Gastroesophageal sphincter (tissue), 4 donors: ENCODE measurements at regions not wholly inside any gene's neighbourhood (a gene's known extent, or its start where the extent isn't known, plus 50 kb on each side); places are given as distances from the start of the nearest gene placed in this dataset.

Experiments
- ATAC-seq: fragments of 150-250 bp; one replicate; pipeline ENCODE4 v1.9.1; 2016; ENCODE audit warnings: mild to moderate bottlenecking, moderate library complexity
- H3K27ac ChIP-seq, 4 donors: fragments of 200-600 bp; sonication (generic) in 3 of 4; 1 replicate in 3 of 4; 2 replicates in 1 of 4; pipeline ENCODE4 v1.5.1; 2016 to 2019
- H3K27me3 ChIP-seq: fragments of 200-600 bp; sonication (generic); one replicate; pipeline ENCODE4 v1.5.1; 2019
- H3K36me3 ChIP-seq, 2 donors: fragments of 200-600 bp; sonication (generic); one replicate each; pipeline ENCODE4 v1.5.1; 2019; ENCODE audit warnings: control low read depth in 1 of 2
- H3K4me1 ChIP-seq, 3 donors: fragments of 200-600 bp; sonication (generic); 1 replicate in 2 of 3; 2 replicates in 1 of 3; pipeline ENCODE4 v1.5.1; 2016 to 2019; ENCODE audit warnings: control low read depth in 2 of 3
- H3K4me3 ChIP-seq, 2 donors: fragments of 200-600 bp; sonication (generic); one replicate each; pipeline ENCODE4 v1.5.1; 2019; ENCODE audit warnings: mild to moderate bottlenecking in 1 of 2, moderate library complexity in 1 of 2
- H3K9me3 ChIP-seq, 3 donors: fragments of 200-600 bp; sonication (generic); one replicate each; pipeline ENCODE4 v1.5.1; 2017 to 2019; ENCODE audit warnings: control low read depth in 2 of 3
- CTCF ChIP-seq, 4 experiments: fragments of 200-600 bp in 2 of 4; fragments of 450-650 bp in 2 of 4; sonication (generic) in 1 of 4; IDR thresholded peaks; one replicate each; pipeline ENCODE4 v1.5.1; 2017 to 2019; ENCODE audit warnings: antibody characterized with exemption in 4 of 4, mild to moderate bottlenecking in 2 of 4, moderate library complexity in 2 of 4
- EP300 ChIP-seq: sonication (generic); formaldehyde crosslinking; IDR thresholded peaks from one replicate; pipeline ENCODE4 v1.6.1; 2017; ENCODE audit warnings: antibody characterized with exemption, mild to moderate bottlenecking
- POLR2A ChIP-seq, 2 donors: fragments of 450-650 bp; IDR thresholded peaks; one replicate each; pipeline ENCODE4 v1.6.1; 2017; ENCODE audit warnings: antibody characterized with exemption in 2 of 2, mild to moderate bottlenecking in 2 of 2, moderate library complexity in 1 of 2
- POLR2AphosphoS5 ChIP-seq: sonication (generic); formaldehyde crosslinking; IDR thresholded peaks from one replicate; pipeline ENCODE4 v1.6.1; 2017; ENCODE audit warnings: antibody characterized with exemption
- WGBS, 2 donors: methylation state at CpG; one replicate each; pipeline ENCODE4 v1.1.5; 2018; ENCODE audit warnings: low coverage in 1 of 2; 5-methylcytosine and 5-hydroxymethylcytosine counted together

- 97% methylated on average over 7 of the region's 16 CpGs; no CpG with 5 or more reads in 1 of the 2 donors for WGBS, 2 donors
- TF ChIP-seq CTCF (IDR thresholded peaks at IDR 0.05) (no peak), POLR2AphosphoS5 (no peak), EP300 (no peak), POLR2A (IDR thresholded peaks at IDR 0.05) (no peak)
- Histone ChIP-seq H3K4me1 (peaks cover 0 to 35% (median 0%) of the 10 kb centered on the region in 3 donors), H3K4me3 (no peak overlapping the region), H3K9me3 (no peaks in the 10 kb centered on the region), H3K27me3 (no peaks in the 10 kb centered on the region), H3K36me3 (no peaks in the 10 kb centered on the region), H3K27ac (no peak overlapping the region)
- no peak for ATAC-seq
Measured at GRCh38 chr6:168380956-168381605, 59.9 kb upstream of the SMOC2 start.

- Histone ChIP-seq H3K4me1 (peaks cover 0 to 33% (median 0%) of the 10 kb centered on the region in 3 donors), H3K27me3 (no peaks in the 10 kb centered on the region), H3K27ac (no peak overlapping the region), H3K9me3 (no peaks in the 10 kb centered on the region), H3K36me3 (no peaks in the 10 kb centered on the region), H3K4me3 (no peak overlapping the region)
- WGBS, 2 donors = 76 to 88% methylated on average over 7 to 11 of the region's 24 CpGs
- no peak for ATAC-seq
- TF ChIP-seq POLR2A (IDR thresholded peaks at IDR 0.05) = no peak
- no peak for TF ChIP-seq CTCF (IDR thresholded peaks at IDR 0.05)
- no peak for TF ChIP-seq POLR2AphosphoS5
- no peak for TF ChIP-seq EP300
Measured at GRCh38 chr6:168381726-168382458, 59.1 kb upstream of the SMOC2 start.

- no peak for TF ChIP-seq POLR2AphosphoS5
- no peak for TF ChIP-seq CTCF (IDR thresholded peaks at IDR 0.05)
- TF ChIP-seq POLR2A (IDR thresholded peaks at IDR 0.05) = no peak
- no peak for TF ChIP-seq EP300
- no peaks in the 10 kb centered on the region for H3K36me3 ChIP-seq
- H3K4me3 ChIP-seq = no peak overlapping the region
- H3K4me1 ChIP-seq = peaks cover 0 to 21% (median 0%) of the 10 kb centered on the region in 3 donors
- H3K27ac ChIP-seq = no peak overlapping the region
- H3K9me3 ChIP-seq = no peaks in the 10 kb centered on the region
- ATAC-seq = no peak
- H3K27me3 ChIP-seq = no peaks in the 10 kb centered on the region
- WGBS, 2 donors = 70 to 78% methylated on average over 22 to 33 of the region's 46 CpGs
Measured at GRCh38 chr6:168383062-168383854, 57.7 kb upstream of the SMOC2 start.

GRCh38 chr6:168384045-168385036 lies 56.6 kb upstream of the SMOC2 start:
- WGBS, 2 donors = 72 to 79% methylated on average over 9 to 16 of the region's 31 CpGs
- H3K27me3 ChIP-seq = no peaks in the 10 kb centered on the region
- peak overlapping the region in 1 of 4 donors; percentile 25 for H3K27ac ChIP-seq
- peaks cover 0 to 21% (median 0%) of the 10 kb centered on the region in 3 donors for H3K4me1 ChIP-seq
- no peak overlapping the region for H3K4me3 ChIP-seq
- no peaks in the 10 kb centered on the region for H3K36me3 ChIP-seq
- no peak for ATAC-seq
- TF ChIP-seq CTCF (IDR thresholded peaks at IDR 0.05) (no peak), POLR2AphosphoS5 (peak; percentile 74), POLR2A (IDR thresholded peaks at IDR 0.05) (no peak), EP300 (no peak)
- H3K9me3 ChIP-seq = no peaks in the 10 kb centered on the region
